Psoas muscle (tissue), 7 donors: ENCODE measurements at regions not wholly inside any gene's neighbourhood (a gene's known extent, or its start where the extent isn't known, plus 50 kb on each side); places are given as distances from the start of the nearest gene placed in this dataset.

Source experiments
- ATAC-seq, 4 donors: fragments of 200-7000 bp; cut with Tn5 transposase; one replicate each; pipeline ENCODE4 v1.9.1; 2020; ENCODE audit warnings: moderate library complexity in 3 of 4, mild to moderate bottlenecking in 2 of 4
- DNase-seq, 2 donors: peaks; one replicate each; pipeline ENCODE4 v3.0.0-alpha.2; 2020
- H3K27ac ChIP-seq: fragments of 200-600 bp; one replicate; pipeline ENCODE4 v1.8.0; 2022
- H3K27me3 ChIP-seq, 3 donors: fragments of 200-600 bp in 1 of 3; one replicate each; pipeline versions ENCODE4 v1.6.1 to v1.8.0; 2013 to 2022; ENCODE audit warnings: low read length in 2 of 3, mild to moderate bottlenecking in 2 of 3, moderate library complexity in 1 of 3; ENCODE audit not compliant: insufficient read depth in 3 of 3
- H3K36me3 ChIP-seq, 2 donors: fragments of 200-600 bp in 1 of 2; one replicate each; pipeline versions ENCODE4 v1.6.1 to v1.8.0; 2013 to 2022; ENCODE audit warnings: low read depth in 1 of 2, mild to moderate bottlenecking in 1 of 2, moderate library complexity in 1 of 2; ENCODE audit not compliant: insufficient read depth in 1 of 2
- H3K4me1 ChIP-seq: fragments of 200-600 bp; one replicate; pipeline ENCODE4 v1.8.0; 2022
- H3K4me3 ChIP-seq: fragments of 200-600 bp; one replicate; pipeline ENCODE4 v1.8.0; 2022; ENCODE audit warnings: mild to moderate bottlenecking
- H3K9me3 ChIP-seq: fragments of 200-600 bp; one replicate; pipeline ENCODE4 v1.8.0; 2022
- WGBS, 3 donors: extraction: QIAGEN DNeasy Blood & Tissue Kit; methylation state at CpG; one replicate each; pipeline versions ENCODE4 v1.1.6 to v1.1.7; 2013; 5-methylcytosine and 5-hydroxymethylcytosine counted together
- intact Hi-C, 2 donors: fragments of 100-400 bp; cut with DNase I; formaldehyde crosslinking; loops; one replicate each; pipeline versions ENCODE4 v1.11.0 to v1.14.2; 2022
- TF ChIP-seq, protein P1 (sequence below): fragments of 200-600 bp; IDR thresholded peaks from one replicate; pipeline ENCODE4 v1.8.0; 2022; ENCODE audit warnings: antibody characterized with exemption
- donor health status: healthy with polysubstance abuse.
- donor health status: DM: no; HTN: no; CAD: no; lungs with moderate emphysema.
- donor health status: Bipolar disorder and iron deficiency.
- donor health status: healthy.
- donor health status: DM: yes; HTN: yes; CAD: no.
- donor health status: DM: no; HTN: no; CAD: no.
- donor health status: DM: yes; HTN: yes; CAD: no.

DNA sequence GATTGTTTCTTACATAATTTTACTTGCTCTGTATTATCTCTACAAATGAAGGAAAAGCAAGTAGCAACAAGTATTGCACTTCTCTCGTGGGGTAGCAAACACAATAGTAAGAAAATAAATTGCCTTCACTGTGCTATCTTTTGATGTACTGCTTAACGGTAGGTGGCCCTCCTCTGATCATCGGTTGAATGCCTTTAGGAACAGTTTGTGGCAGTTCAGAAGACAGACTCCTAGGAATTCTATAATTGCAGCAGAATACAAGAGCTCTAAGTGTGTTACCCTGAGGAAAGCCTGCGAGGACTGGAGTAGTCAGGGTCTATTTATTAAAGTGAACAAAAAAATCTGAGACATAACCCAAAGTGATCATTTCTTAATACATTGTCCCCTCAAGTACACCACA is 1135.9 kb downstream of the KCNT2 start:
- Histone ChIP-seq H3K4me1 (no peaks in the 10 kb centered on the region), H3K27me3 (no peaks in the 10 kb centered on the region), H3K4me3 (no peak overlapping the region), H3K27ac (no peak overlapping the region), H3K9me3 (peaks cover 8% of the 10 kb centered on the region), H3K36me3 (no peaks in the 10 kb centered on the region)
- DNase-seq, result no peak
- 31 to 37% (median 35%) methylated on average over 4 of the region's 4 CpGs for WGBS, 3 donors
- no peak for ATAC-seq
- TF ChIP-seq, protein P1, sequence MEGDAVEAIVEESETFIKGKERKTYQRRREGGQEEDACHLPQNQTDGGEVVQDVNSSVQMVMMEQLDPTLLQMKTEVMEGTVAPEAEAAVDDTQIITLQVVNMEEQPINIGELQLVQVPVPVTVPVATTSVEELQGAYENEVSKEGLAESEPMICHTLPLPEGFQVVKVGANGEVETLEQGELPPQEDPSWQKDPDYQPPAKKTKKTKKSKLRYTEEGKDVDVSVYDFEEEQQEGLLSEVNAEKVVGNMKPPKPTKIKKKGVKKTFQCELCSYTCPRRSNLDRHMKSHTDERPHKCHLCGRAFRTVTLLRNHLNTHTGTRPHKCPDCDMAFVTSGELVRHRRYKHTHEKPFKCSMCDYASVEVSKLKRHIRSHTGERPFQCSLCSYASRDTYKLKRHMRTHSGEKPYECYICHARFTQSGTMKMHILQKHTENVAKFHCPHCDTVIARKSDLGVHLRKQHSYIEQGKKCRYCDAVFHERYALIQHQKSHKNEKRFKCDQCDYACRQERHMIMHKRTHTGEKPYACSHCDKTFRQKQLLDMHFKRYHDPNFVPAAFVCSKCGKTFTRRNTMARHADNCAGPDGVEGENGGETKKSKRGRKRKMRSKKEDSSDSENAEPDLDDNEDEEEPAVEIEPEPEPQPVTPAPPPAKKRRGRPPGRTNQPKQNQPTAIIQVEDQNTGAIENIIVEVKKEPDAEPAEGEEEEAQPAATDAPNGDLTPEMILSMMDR, result no peak
- intact Hi-C loops, result no loop called here

DNA sequence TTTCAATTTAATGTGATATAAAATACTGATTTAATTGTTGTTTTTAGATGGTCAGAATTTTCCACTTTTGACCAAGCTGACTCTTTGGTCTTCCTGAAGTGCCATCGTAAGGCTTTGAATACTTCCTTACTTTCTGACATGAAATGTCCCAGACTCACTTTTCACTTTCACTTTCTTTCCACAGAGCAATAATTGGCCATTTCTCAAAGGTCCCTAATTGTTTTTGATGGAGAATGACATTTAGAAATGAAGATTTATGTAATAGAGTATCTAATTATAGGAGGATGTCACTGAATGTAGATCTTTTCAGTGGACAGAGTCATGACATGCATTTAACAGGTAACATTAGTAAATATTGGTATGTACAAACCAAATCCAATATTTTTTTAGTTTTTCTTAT is 1141.6 kb downstream of the KCNT2 start:
- 72 to 89% (median 76%) methylated on average over 1 of the region's 1 CpG for WGBS, 3 donors
- no peak overlapping the region for H3K27ac ChIP-seq
- H3K36me3 ChIP-seq, result no peaks in the 10 kb centered on the region
- no peak for DNase-seq
- no peaks in the 10 kb centered on the region for H3K9me3 ChIP-seq
- intact Hi-C loops, result no loop called here
- H3K27me3 ChIP-seq, result no peaks in the 10 kb centered on the region
- ATAC-seq, result no peak
- H3K4me1 ChIP-seq, result no peaks in the 10 kb centered on the region
- TF ChIP-seq, protein P1, result no peak
- H3K4me3 ChIP-seq, result no peak overlapping the region

DNA sequence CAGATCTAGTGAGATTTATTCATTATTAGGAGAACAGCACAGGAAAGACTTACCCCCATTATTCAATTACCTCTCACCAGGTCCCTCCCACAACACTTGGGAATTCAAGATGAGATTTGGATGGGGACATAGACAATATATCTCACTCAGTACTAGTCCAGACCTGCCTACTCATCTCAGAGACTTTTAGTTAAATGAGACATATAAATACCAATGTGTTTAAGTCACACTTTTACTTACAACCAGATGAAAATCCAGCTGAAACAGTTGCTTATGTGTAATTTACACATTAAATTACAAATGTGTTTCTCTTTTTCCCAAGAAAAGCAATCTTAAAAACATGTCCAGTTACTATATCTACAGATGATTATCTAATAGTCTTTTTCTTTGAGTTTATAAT is 1145.6 kb downstream of the KCNT2 start:
- intact Hi-C loops, result no loop called here
- Histone ChIP-seq H3K4me3 (no peak overlapping the region), H3K36me3 (no peaks in the 10 kb centered on the region), H3K27ac (no peak overlapping the region), H3K4me1 (no peaks in the 10 kb centered on the region), H3K9me3 (no peaks in the 10 kb centered on the region), H3K27me3 (no peaks in the 10 kb centered on the region)
- DNase-seq (no peak), ATAC-seq (no peak)
- TF ChIP-seq, protein P1, result no peak

DNA sequence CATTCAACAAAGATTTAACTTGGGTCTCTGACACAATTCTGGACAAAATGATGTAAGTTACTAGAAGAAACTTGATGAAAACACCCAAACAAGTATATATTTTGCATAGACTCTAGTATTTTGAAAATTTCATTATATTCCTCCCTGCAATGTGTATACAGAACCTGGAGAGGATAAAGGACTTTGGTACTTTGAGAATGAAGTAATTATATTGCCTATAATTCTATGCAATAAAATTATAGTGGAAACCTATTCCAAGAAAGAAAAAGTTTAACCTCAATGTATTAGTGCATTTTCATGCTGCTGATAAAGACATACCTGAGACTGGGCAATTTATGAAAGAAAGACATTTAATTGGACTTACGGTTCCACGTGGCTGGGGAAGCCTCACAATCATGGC is 1146.1 kb downstream of the KCNT2 start:
- Histone ChIP-seq H3K27me3 (no peaks in the 10 kb centered on the region), H3K36me3 (no peaks in the 10 kb centered on the region), H3K4me1 (no peaks in the 10 kb centered on the region), H3K27ac (no peak overlapping the region), H3K9me3 (no peaks in the 10 kb centered on the region), H3K4me3 (no peak overlapping the region)
- WGBS, 3 donors, result 87 to 92% (median 88%) methylated on average over 2 of the region's 2 CpGs
- no peak for DNase-seq
- TF ChIP-seq, protein P1, result no peak
- intact Hi-C loops, result no loop called here
- ATAC-seq, result no peak

DNA sequence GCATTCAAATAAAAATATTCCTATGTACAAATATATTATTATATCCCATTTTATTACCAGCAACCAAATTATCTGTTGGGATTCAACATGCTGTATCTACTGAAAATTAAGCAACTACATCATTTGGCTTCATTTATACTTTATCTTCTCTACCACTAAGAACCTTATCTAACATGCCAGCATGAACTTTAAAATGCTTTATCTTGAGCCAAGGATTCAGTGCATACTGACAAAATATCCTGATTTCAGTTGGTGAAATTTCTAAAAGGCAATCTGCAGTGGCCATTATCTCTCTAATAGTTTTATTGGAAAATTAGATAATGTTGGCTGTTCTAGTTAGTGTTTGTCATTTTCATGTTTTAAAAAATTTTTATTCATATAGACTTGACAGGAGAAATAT is 1149.9 kb downstream of the KCNT2 start:
- ATAC-seq (no peak), DNase-seq (no peak)
- no peaks in the 10 kb centered on the region for H3K27me3 ChIP-seq
- no peaks in the 10 kb centered on the region for H3K4me1 ChIP-seq
- intact Hi-C loops, result no loop called here
- no peak overlapping the region for H3K4me3 ChIP-seq
- TF ChIP-seq, protein P1, result no peak
- H3K9me3 ChIP-seq, result no peaks in the 10 kb centered on the region
- no peak overlapping the region for H3K27ac ChIP-seq
- H3K36me3 ChIP-seq, result no peaks in the 10 kb centered on the region
